GM18507 (cell line): ENCODE measurements at regions not wholly inside any gene's neighbourhood (a gene's known extent, or its start where the extent isn't known, plus 50 kb on each side); places are given as distances from the start of the nearest gene placed in this dataset.
"Not testable (repeated sequence)": the region's sequence is repeated elsewhere in the genome, so short reads cannot be mapped to it uniquely, and the experiment has no call there.

ENCODE experiments used
- DNase-seq: peaks from one replicate; pipeline ENCODE4 v3.0.0; 2011; ENCODE audit warnings: low read depth; ENCODE audit not compliant: insufficient read length; ENCODE audit errors: extremely low spot score
- FAIRE-seq: peaks from 2 replicates; lab custom pipeline; 2011; peaks lifted over from hg19 to GRCh38; lab: Jason Lieb, UNC

GRCh38 chr17:51479303-51479702 is 219.0 kb downstream of the UTP18 start:
- no peak for DNase-seq

DNA sequence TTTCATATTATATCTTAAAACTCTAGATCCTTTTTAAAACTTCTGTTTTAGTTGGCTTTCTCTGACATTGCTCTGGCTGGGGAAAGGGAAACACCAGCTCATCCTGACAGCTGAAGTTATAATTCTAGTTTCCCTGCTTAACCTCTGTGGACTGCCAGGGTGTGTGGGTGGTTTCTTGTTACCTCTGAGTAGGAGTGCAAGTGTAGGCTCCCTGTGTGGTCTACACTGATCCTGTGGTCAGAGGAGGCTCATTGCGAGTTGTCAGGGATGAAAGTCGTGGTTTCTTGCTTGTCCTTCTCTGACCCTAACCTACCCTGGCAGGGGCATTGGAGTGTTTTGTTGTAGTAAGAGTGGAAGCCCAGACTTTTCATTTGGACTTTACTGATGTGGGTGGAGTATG is 221.0 kb downstream of the UTP18 start:
- DNase-seq (no peak), FAIRE-seq (no peak)

More at GRCh38 chr17:51479303-51479702, 219.0 kb downstream of the UTP18 start:
- FAIRE-seq, result no peak

- not testable (repeated sequence) for FAIRE-seq, DNase-seq
These were observed 221.9 kb downstream of the UTP18 start for GRCh38 chr17:51482248-51482647.

DNA sequence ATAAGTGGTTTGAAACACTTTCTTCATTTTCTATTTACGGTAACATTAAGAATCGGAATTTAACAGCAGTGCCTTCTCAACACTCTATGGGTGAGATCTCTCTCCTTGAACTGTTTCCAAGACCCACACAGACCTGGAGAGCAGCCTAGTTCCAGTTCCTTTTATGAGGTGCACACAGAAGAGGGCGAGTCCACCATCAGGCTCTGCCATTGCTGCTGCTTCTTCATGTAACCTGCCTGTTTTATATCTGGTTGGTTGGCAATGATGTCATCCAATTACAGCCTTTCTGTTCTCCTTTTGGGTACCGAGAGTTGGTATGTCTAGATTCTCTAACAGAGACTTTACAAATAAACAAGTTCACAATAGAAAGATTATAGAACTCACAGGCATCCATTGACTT is 225.7 kb downstream of the UTP18 start:
- no peak for FAIRE-seq
- no peak for DNase-seq

- FAIRE-seq (no peak), DNase-seq (no peak)
These were observed 226.7 kb downstream of the UTP18 start for GRCh38 chr17:51486885-51487520.

GRCh38 chr17:51487947-51488346 is 227.6 kb downstream of the UTP18 start:
- DNase-seq, result no peak

DNA sequence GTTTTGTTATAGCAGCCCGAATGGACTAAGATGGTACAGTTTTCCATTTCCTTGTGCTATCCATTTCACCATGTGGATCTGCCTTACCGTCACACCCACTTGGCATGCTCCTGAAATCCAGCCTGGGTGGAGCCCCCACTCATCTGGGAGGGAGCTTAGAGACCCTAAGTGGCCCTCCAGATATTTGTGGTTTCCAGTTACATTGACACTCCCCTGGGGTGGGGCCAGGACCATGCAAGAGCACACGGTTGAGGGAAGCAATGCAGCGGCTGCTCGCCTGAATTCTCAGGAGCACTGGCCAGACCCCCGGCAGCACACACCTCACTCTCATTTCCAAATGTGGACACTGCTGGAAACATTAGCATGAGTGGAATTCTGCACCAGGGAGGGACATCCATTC is 231.1 kb downstream of the UTP18 start:
- FAIRE-seq, result no peak
- no peak for DNase-seq

More at GRCh38 chr17:51487947-51488346, 227.6 kb downstream of the UTP18 start:
- no peak for FAIRE-seq

- DNase-seq, result no peak
These were observed 232.9 kb downstream of the UTP18 start for GRCh38 chr17:51493206-51493605.

GRCh38 chr17:51496378-51496777 is 236.0 kb downstream of the UTP18 start:
- no peak for FAIRE-seq

More at GRCh38 chr17:51493206-51493605, 232.9 kb downstream of the UTP18 start:
- FAIRE-seq, result no peak

DNA sequence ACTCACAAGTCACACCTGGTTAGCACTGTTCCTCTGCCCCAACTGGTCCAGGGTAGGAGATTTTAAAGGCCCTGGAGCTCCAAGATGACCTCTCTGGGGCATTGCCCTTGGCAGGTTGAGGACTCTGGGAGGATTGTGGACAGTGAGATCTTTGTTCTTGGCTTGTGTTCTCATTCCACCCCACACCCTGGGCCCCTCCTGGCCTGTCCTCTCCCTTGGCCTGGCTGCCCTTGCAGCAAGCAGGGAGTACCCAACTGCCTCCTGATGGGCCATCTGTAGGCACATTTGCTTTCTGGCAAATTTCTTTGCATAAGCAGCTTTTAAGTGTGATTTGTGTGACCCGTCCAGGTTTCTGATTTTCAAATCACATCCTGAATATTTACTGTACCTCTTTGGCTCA is 239.6 kb downstream of the UTP18 start:
- no peak for FAIRE-seq
- no peak for DNase-seq

More at GRCh38 chr17:51496378-51496777, 236.0 kb downstream of the UTP18 start:
- DNase-seq, result no peak

GRCh38 chr17:51500454-51500853 is 240.1 kb downstream of the UTP18 start:
- DNase-seq (no peak), FAIRE-seq (no peak)

- FAIRE-seq, result no peak
- DNase-seq, result no peak
These were observed 245.1 kb downstream of the UTP18 start for GRCh38 chr17:51505450-51505849.

- FAIRE-seq, result no peak
These were observed 247.1 kb downstream of the UTP18 start for GRCh38 chr17:51507444-51507843.

DNA sequence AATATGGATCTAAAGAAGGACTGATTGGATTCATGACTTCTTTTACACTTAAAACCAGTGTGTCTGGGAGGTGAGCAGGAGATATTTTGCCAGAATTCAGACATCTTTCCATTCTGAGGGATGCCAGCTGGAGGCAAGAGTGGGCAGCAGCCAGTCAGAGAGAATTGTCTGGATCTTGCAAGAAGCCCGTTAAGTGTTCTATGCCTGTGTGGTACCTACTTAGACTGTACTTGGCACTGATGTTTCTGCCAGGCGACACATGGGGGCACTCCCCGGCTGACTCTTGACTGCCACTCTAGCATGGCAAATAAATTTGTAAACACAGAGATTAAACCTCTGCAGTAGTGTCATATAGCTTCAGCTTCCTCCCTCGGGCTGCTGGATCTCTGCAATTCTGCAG is 247.7 kb downstream of the UTP18 start:
- DNase-seq (no peak), FAIRE-seq (no peak)

More at GRCh38 chr17:51507444-51507843, 247.1 kb downstream of the UTP18 start:
- no peak for DNase-seq

GRCh38 chr17:51510940-51511339 is 250.6 kb downstream of the UTP18 start:
- FAIRE-seq, result no peak

DNA sequence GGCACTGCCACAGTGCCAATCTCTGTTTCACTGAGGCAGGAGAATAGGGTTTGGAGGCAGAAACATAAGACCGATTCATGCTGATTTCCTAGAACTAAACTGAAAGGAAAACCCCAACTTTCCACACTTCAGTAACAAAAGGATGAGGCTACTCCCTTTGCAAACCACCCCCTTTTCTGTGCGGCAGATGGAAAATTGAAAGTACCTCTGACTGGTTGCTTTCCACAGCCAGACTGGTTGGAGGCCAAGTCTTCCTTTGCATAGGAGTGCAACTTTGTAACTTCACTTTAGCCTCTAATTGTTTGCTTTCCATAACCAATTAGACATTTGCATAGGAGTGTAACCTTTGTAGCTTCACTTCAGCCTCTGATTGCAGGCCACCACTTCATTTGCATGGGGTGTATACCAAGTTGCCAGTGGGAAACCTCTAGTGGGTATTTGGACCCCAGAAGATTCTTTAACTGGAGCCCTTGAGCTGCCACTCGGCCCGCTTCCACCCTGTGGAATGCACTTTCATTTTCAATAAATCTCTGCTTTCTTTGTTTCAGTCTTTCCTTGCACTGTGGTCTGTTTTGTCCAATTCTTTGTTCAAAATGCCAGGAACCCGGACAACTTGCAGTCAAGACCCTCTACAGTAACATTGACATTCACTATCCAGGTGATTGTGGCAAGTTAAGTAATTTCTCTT is 252.0 kb downstream of the UTP18 start:
- no peak for FAIRE-seq

More at GRCh38 chr17:51510940-51511339, 250.6 kb downstream of the UTP18 start:
- no peak for DNase-seq

DNA sequence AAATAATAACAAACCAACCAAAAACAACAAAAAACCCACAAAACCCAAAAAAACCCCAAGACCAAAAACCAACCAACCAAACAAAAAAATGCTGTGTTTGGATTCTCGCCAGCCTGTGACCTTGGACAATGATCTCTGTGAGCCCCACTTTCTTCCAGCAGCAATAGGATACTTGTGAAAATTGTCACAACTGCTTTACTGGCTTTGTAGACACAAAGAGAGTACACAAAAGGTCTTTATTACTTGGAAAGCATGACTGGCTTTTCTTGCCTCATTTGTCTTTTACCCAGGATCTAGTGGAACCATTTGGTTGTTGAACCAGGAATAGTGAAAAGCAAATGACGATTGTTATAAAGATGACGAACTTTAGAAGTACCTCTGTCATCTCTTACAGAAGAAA is 256.6 kb downstream of the UTP18 start:
- DNase-seq (no peak), FAIRE-seq (no peak)

More for the DNA sequence above, 252.0 kb downstream of the UTP18 start:
- DNase-seq, result no peak

DNA sequence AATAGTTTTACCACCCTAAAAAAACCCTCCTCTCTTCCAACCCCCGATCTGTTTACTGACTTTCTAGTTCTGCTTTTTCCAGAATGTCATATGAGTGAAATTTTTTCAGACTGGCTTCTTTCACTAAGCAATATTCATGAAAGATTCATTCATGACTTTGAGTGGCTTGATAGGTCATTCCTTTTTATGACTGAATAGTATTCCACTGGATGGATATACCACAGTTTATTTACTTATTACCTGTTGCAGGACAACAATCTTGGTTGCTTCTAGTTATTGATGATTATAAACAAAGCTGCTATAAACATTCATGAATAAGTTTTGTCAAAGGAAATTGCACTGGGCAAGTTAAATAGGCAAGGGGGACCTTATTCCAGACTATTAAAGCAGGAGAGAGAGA is 264.2 kb downstream of the UTP18 start:
- DNase-seq (no peak), FAIRE-seq (no peak)

DNA sequence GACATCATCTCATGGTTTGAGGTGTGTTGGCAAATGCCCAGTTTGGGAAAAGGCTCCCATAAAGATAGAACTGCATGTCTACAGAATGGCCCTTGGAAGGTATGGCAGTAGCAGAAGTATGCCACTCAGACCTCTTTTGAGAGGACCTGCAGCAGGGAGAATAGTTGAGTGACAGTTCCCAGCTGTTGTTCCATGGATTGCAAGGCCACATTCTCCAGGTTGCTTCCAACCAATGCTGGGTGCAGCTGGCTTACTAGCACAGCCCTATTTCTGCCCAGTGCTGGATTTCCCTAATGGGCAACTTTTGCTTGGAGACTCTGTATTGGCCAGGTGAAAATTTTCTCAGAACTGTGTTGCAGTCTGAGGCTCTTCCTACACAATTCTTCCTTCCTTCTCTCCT is 266.2 kb downstream of the UTP18 start:
- DNase-seq (no peak), FAIRE-seq (no peak)

DNA sequence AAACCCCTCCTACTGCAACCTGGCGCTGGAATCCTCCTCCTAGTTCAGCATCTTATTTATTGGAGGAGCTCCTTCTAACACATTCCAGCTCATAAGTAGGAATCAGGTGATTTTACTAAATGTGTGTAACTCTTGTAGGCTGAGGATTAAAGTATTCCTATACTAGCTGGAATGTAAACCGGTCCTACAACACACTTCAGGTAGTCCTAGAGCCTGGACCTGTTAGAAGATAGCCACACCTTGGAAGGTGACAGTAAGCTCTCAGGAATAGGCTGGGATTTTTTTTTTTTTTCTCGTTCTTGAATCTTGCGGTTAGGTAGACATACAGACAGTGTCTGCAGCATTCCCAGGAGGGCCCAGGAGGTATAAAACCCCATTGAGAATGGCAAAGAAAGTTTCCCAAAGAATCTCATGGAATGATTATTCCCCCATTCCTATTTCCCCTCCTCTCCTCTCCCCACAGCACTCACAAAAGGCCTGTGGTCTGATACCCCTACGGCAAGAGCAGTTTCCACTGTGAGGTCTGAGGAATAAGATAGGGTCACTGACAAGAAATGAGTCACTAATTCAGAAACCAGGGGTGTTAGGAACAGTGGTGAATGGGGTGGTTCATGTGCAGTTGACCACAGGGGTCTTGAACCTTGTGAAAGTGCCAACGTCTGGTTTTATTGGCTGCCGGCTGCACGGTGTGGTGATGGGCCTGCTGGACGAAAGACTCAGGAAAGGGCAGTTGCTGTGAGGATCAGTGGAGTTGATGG is 267.1 kb downstream of the UTP18 start:
- FAIRE-seq (no peak), DNase-seq (no peak)
